HUES64 (cell line): ENCODE measurements at regions not wholly inside any gene's neighbourhood (a gene's known extent, or its start where the extent isn't known, plus 50 kb on each side); places are given as distances from the start of the nearest gene placed in this dataset.

ENCODE experiments used
- H3K27ac ChIP-seq: 2 replicates; pipeline ENCODE4 v1.7.0; 2013; ENCODE audit warnings: low read depth, low read length, inconsistent platforms
- H3K27me3 ChIP-seq: 2 replicates; pipeline ENCODE4 v1.6.1; 2013; ENCODE audit warnings: mild to moderate bottlenecking, low read length; ENCODE audit not compliant: insufficient read depth
- H3K36me3 ChIP-seq: 2 replicates; pipeline ENCODE4 v1.6.1; 2013; ENCODE audit warnings: mild to moderate bottlenecking, low read length; ENCODE audit not compliant: insufficient read depth
- H3K4me1 ChIP-seq: 2 replicates; pipeline ENCODE4 v1.6.1; 2013; ENCODE audit warnings: mild to moderate bottlenecking, low read length, moderate library complexity; ENCODE audit not compliant: insufficient read depth
- H3K4me3 ChIP-seq: 2 replicates; pipeline ENCODE4 v1.5.1; 2013; ENCODE audit warnings: mild to moderate bottlenecking, low read length, moderate library complexity
- H3K9ac ChIP-seq: 2 replicates; pipeline ENCODE4 v1.6.1; 2013; ENCODE audit warnings: mild to moderate bottlenecking, low read depth, low read length
- H3K9me3 ChIP-seq: 2 replicates; pipeline ENCODE4 v1.6.1; 2013; ENCODE audit warnings: low read depth, low read length; ENCODE audit not compliant: insufficient read depth
- WGBS: fragments of 150-250, 120-280 bp; methylation state at CpG from one replicate; pipeline ENCODE4 v1.1.7; 2013; ENCODE audit warnings: missing lambda C conversion rate; 5-methylcytosine and 5-hydroxymethylcytosine counted together

DNA sequence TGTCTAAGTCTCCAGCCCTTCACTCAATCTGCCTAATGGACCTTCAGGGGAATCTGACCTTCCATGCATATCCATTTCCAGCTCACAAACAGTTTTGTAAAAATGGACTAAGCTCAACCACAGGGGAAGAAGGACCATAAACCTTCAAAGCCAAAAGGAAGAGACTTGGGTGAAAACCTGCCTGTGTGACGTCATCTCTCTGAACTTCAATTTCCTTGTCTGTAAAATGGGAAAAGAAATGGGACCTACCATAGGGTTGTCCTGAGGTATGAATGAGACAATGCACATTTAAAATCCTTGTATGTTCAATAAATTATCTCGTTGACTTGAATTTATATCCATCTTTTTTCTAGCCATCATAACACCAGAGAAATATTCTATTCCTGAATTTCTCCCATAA is 370.7 kb downstream of the INSC start:
- no peaks in the 10 kb centered on the region for H3K4me1 ChIP-seq
- no peaks in the 10 kb centered on the region for H3K27me3 ChIP-seq
- no peaks in the 10 kb centered on the region for H3K36me3 ChIP-seq
- no peak overlapping the region for H3K4me3 ChIP-seq
- no peak overlapping the region for H3K9ac ChIP-seq
- no peaks in the 10 kb centered on the region for H3K9me3 ChIP-seq
- H3K27ac ChIP-seq: no peak overlapping the region
- 89% methylated on average over 2 of the region's 2 CpGs for WGBS

DNA sequence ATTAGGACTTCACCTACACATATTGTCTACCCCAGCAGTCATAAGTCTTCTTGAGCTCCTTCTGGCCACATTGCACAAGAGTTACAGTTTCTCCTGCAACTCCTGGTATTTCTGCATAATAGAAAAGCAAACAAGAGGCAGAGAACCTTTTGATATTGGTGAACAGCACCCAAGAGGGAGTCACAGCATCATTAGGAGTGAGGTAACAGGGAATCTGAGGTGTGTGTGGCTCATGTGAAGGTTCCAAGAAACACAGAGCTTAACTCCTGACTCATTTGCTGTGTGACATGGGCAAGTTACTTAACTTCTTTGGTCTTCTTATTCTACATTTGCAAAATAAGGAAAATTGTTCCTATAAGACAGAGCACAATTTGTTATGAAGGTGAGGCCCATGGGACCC is 374.6 kb downstream of the INSC start:
- no peaks in the 10 kb centered on the region for H3K4me1 ChIP-seq
- H3K9me3 ChIP-seq: no peaks in the 10 kb centered on the region
- H3K27ac ChIP-seq: no peak overlapping the region
- no peak overlapping the region for H3K4me3 ChIP-seq
- no peaks in the 10 kb centered on the region for H3K27me3 ChIP-seq
- no peaks in the 10 kb centered on the region for H3K36me3 ChIP-seq
- H3K9ac ChIP-seq: no peak overlapping the region

- no peaks in the 10 kb centered on the region for H3K9me3 ChIP-seq
- WGBS: 90% methylated on average over 1 of the region's 1 CpG
Observed at GRCh38 chr11:15490535-15490934, 375.8 kb downstream of the INSC start.

GRCh38 chr11:15493066-15493465 is 378.3 kb downstream of the INSC start:
- H3K9ac ChIP-seq: no peak overlapping the region
- H3K9me3 ChIP-seq: no peaks in the 10 kb centered on the region
- H3K27ac ChIP-seq: no peak overlapping the region
- H3K36me3 ChIP-seq: no peaks in the 10 kb centered on the region
- H3K4me1 ChIP-seq: no peaks in the 10 kb centered on the region
- no peak overlapping the region for H3K4me3 ChIP-seq
- WGBS: 95% methylated on average over 2 of the region's 2 CpGs
- no peaks in the 10 kb centered on the region for H3K27me3 ChIP-seq

More at GRCh38 chr11:15490535-15490934, 375.8 kb downstream of the INSC start:
- Histone ChIP-seq H3K9ac (no peak overlapping the region), H3K4me1 (no peaks in the 10 kb centered on the region), H3K27ac (no peak overlapping the region), H3K36me3 (no peaks in the 10 kb centered on the region), H3K27me3 (no peaks in the 10 kb centered on the region), H3K4me3 (no peak overlapping the region)

DNA sequence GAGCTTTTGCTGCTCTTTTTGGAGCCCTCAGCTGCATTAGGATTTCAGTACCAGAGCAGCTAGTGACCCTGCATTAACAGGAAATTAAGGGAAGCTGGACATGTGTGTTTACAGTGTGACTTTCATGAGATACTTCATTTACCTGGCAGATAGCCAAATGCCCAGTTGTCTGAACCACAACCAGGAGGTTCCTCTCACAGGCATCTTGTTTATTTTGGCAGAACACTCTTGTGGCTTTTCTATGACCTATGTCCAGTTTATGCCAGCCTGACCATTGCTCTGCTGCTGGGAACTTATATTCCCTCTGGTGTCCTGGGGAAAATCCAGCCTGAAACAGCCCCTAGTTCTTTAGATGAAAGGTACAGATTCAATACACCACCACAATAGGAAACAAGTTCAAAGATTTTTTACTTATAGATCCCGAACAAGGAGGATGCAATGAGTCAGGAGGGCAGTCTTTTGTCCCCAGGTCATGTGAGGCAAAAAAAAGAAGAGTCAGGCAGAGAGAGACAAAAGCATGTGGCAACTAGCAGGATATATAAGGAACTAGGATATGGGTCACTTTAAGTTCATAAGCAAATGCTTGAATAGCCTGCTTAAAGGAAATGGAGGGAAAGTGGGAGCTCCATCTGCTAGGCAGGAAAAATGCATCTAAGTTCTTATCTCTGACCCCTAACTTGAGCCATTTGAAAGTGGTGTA is 379.3 kb downstream of the INSC start:
- Histone ChIP-seq H3K4me3 (no peak overlapping the region), H3K27me3 (no peaks in the 10 kb centered on the region), H3K4me1 (no peaks in the 10 kb centered on the region), H3K27ac (no peak overlapping the region), H3K9me3 (no peaks in the 10 kb centered on the region), H3K9ac (no peak overlapping the region), H3K36me3 (no peaks in the 10 kb centered on the region)
- 83% methylated on average over 1 of the region's 1 CpG for WGBS

- Histone ChIP-seq H3K4me1 (no peaks in the 10 kb centered on the region), H3K9me3 (no peaks in the 10 kb centered on the region), H3K27me3 (no peaks in the 10 kb centered on the region), H3K27ac (no peak overlapping the region), H3K36me3 (no peaks in the 10 kb centered on the region), H3K4me3 (no peak overlapping the region), H3K9ac (no peak overlapping the region)
- WGBS: 93% methylated on average over 1 of the region's 1 CpG
Observed at GRCh38 chr11:15494740-15495139, 380.0 kb downstream of the INSC start.

GRCh38 chr11:15495462-15495861 is 380.7 kb downstream of the INSC start:
- no peaks in the 10 kb centered on the region for H3K4me1 ChIP-seq
- H3K27ac ChIP-seq: no peak overlapping the region
- no peaks in the 10 kb centered on the region for H3K9me3 ChIP-seq
- no peak overlapping the region for H3K4me3 ChIP-seq
- no peak overlapping the region for H3K9ac ChIP-seq
- H3K27me3 ChIP-seq: no peaks in the 10 kb centered on the region
- 79% methylated on average over 3 of the region's 3 CpGs for WGBS
- H3K36me3 ChIP-seq: no peaks in the 10 kb centered on the region

- H3K4me3 ChIP-seq: no peak overlapping the region
- no peaks in the 10 kb centered on the region for H3K27me3 ChIP-seq
- H3K9me3 ChIP-seq: no peaks in the 10 kb centered on the region
- no peak overlapping the region for H3K9ac ChIP-seq
- H3K27ac ChIP-seq: no peak overlapping the region
- no peaks in the 10 kb centered on the region for H3K36me3 ChIP-seq
- 77% methylated on average over 5 of the region's 5 CpGs for WGBS
- H3K4me1 ChIP-seq: no peaks in the 10 kb centered on the region
Observed at GRCh38 chr11:15497366-15497765, 382.6 kb downstream of the INSC start.

GRCh38 chr11:15499674-15500073 is 385.0 kb downstream of the INSC start:
- no peaks in the 10 kb centered on the region for H3K9me3 ChIP-seq
- H3K27me3 ChIP-seq: no peaks in the 10 kb centered on the region
- H3K4me1 ChIP-seq: no peaks in the 10 kb centered on the region

GRCh38 chr11:15500643-15501042 is 385.9 kb downstream of the INSC start:
- 83% methylated on average over 4 of the region's 4 CpGs for WGBS
- H3K4me3 ChIP-seq: no peak overlapping the region
- no peak overlapping the region for H3K27ac ChIP-seq
- H3K9ac ChIP-seq: no peak overlapping the region
- no peaks in the 10 kb centered on the region for H3K27me3 ChIP-seq
- no peaks in the 10 kb centered on the region for H3K4me1 ChIP-seq
- no peaks in the 10 kb centered on the region for H3K9me3 ChIP-seq
- H3K36me3 ChIP-seq: no peaks in the 10 kb centered on the region

More at GRCh38 chr11:15499674-15500073, 385.0 kb downstream of the INSC start:
- Histone ChIP-seq H3K36me3 (no peaks in the 10 kb centered on the region), H3K27ac (no peak overlapping the region), H3K4me3 (no peak overlapping the region), H3K9ac (no peak overlapping the region)
- 97% methylated on average over 2 of the region's 3 CpGs for WGBS

DNA sequence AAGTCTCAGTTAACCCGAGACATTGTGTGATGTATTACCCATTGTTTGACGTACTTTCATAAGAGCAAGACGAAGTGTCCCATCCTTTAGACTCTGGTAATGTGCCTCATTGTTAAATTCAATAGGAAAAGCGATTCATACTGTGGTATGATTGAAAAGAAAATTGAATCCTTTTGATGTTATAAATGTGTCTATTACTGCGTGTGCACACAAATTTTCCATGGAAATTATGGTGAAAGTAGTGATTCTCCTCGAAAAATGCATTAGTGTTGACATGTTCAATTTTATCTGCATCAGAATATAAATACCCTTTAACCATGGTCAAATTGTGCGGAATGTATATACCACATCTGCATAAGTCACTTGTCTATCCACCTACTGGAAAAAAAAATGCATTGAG is 386.8 kb downstream of the INSC start:
- H3K27me3 ChIP-seq: no peaks in the 10 kb centered on the region
- H3K4me1 ChIP-seq: no peaks in the 10 kb centered on the region
- no peak overlapping the region for H3K27ac ChIP-seq
- no peak overlapping the region for H3K4me3 ChIP-seq
- no peaks in the 10 kb centered on the region for H3K9me3 ChIP-seq
- no peak overlapping the region for H3K9ac ChIP-seq
- no peaks in the 10 kb centered on the region for H3K36me3 ChIP-seq
- 93% methylated on average over 7 of the region's 7 CpGs for WGBS

DNA sequence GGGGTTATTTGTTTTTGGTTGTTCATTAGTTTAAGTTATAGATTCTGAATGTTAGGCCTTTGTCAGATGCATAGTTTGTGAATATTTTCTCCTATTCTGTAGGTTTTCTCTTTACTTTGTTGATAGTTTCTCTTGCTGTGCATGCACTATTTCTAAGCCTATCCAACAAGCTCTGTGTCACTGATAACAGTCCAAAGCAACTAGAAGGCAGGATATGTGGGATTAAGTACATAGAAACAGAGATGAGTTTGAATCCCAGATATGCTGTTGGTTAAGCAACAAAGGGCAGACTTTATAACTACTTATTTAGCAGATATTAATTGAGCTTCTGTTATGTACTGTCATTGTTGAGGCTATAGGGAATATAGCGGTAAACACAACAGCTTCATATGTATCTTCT is 390.4 kb downstream of the INSC start:
- H3K4me3 ChIP-seq: no peak overlapping the region
- no peak overlapping the region for H3K9ac ChIP-seq
- WGBS: 100% methylated on average over 1 of the region's 1 CpG
- no peaks in the 10 kb centered on the region for H3K27me3 ChIP-seq
- H3K9me3 ChIP-seq: no peaks in the 10 kb centered on the region
- H3K27ac ChIP-seq: no peak overlapping the region
- H3K36me3 ChIP-seq: no peaks in the 10 kb centered on the region
- no peaks in the 10 kb centered on the region for H3K4me1 ChIP-seq
